Stomach (tissue), 4 donors: ENCODE measurements at regions not wholly inside any gene's neighbourhood (a gene's known extent, or its start where the extent isn't known, plus 50 kb on each side); places are given as distances from the start of the nearest gene placed in this dataset.

Experiments used
- CTCF ChIP-seq, 7 experiments: fragments of 450-650 bp in 4 of 7; fragments of 200-600 bp in 3 of 7; sonication (generic) in 3 of 7; IDR thresholded peaks; one replicate each; pipeline ENCODE4 v1.5.1; 2016 to 2019; ENCODE audit warnings: antibody characterized with exemption in 7 of 7, control low read depth in 2 of 7, mild to moderate bottlenecking in 1 of 7
- EP300 ChIP-seq: sonication (generic); formaldehyde crosslinking; IDR thresholded peaks from one replicate; pipeline ENCODE4 v1.6.1; 2017; ENCODE audit warnings: antibody characterized with exemption
- POLR2A ChIP-seq, 4 donors: fragments of 450-650 bp; IDR thresholded peaks; one replicate each; pipeline ENCODE4 v1.6.1; 2016; ENCODE audit warnings: antibody characterized with exemption in 4 of 4, control low read depth in 2 of 4, mild to moderate bottlenecking in 1 of 4, moderate library complexity in 1 of 4
- POLR2AphosphoS5 ChIP-seq, 3 donors: sonication (generic); formaldehyde crosslinking; IDR thresholded peaks; one replicate each; pipeline ENCODE4 v1.6.1; 2016; ENCODE audit warnings: antibody characterized with exemption in 3 of 3

GRCh38 chr2:172334988-172335387 is 92.4 kb upstream of the ITGA6 start:
- no peak for TF ChIP-seq POLR2AphosphoS5 (IDR thresholded peaks at IDR 0.05)
- no peak for TF ChIP-seq CTCF (IDR thresholded peaks at IDR 0.05)
- no peak for TF ChIP-seq POLR2A (IDR thresholded peaks at IDR 0.05)
- TF ChIP-seq EP300 = no peak
